ENCODE measurements at regions not wholly inside any gene's neighbourhood (a gene's known extent, or its start where the extent isn't known, plus 50 kb on each side); places are given as distances from the start of the nearest gene placed in this dataset.

- no peak for TF ChIP-seq CTCF (IDR thresholded peaks at IDR 0.05; ENCODE audit: insufficient read depth, low read depth, low read length, missing control alignments)
- DNase-seq (ENCODE audit: low read depth), result no peak
- H3K4me3 ChIP-seq (ENCODE audit: low read depth, low read length), result no peak overlapping the region
Observed at GRCh38 chr10:64503429-64503828, 982.2 kb downstream of the REEP3 start.

DNA sequence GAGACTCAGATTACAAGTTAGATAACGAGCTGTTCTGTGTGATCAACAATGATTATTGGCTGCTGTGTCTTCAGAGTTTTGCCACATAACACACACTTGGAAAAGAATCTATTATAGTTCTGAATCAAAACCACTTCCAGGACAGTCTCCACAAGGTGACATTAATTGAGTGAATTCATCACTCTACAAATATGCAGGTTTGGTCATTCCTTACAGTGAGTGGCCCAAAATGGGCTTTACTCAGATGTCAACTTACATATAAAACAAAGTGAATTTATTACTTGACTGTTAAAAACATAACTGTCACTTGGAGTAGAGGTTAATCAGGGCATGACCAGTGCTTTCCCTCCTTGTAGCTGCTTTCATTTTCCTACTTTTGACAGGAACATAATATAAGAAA, 984.3 kb downstream of the REEP3 start:
- DNase-seq (ENCODE audit: low read depth), result no peak
- TF ChIP-seq CTCF (IDR thresholded peaks at IDR 0.05; ENCODE audit: insufficient read depth, low read depth, low read length, missing control alignments), result no peak
- no peak overlapping the region for H3K4me3 ChIP-seq (ENCODE audit: low read depth, low read length)

- no peak for DNase-seq (ENCODE audit: low read depth)
- TF ChIP-seq CTCF (IDR thresholded peaks at IDR 0.05; ENCODE audit: insufficient read depth, low read depth, low read length, missing control alignments), result no peak
- no peak overlapping the region for H3K4me3 ChIP-seq (ENCODE audit: low read depth, low read length)
Observed at GRCh38 chr10:64506963-64507362, 985.8 kb downstream of the REEP3 start.

GRCh38 chr10:64507651-64508028, 986.4 kb downstream of the REEP3 start:
- DNase-seq (ENCODE audit: low read depth), result no peak
- no peak overlapping the region for H3K4me3 ChIP-seq (ENCODE audit: low read depth, low read length)
- no peak for TF ChIP-seq CTCF (IDR thresholded peaks at IDR 0.05; ENCODE audit: insufficient read depth, low read depth, low read length, missing control alignments)

- H3K4me3 ChIP-seq (ENCODE audit: low read depth, low read length), result no peak overlapping the region
- no peak for TF ChIP-seq CTCF (IDR thresholded peaks at IDR 0.05; ENCODE audit: insufficient read depth, low read depth, low read length, missing control alignments)
- DNase-seq (ENCODE audit: low read depth), result no peak
Observed at GRCh38 chr10:64508029-64508661, 986.9 kb downstream of the REEP3 start.

DNA sequence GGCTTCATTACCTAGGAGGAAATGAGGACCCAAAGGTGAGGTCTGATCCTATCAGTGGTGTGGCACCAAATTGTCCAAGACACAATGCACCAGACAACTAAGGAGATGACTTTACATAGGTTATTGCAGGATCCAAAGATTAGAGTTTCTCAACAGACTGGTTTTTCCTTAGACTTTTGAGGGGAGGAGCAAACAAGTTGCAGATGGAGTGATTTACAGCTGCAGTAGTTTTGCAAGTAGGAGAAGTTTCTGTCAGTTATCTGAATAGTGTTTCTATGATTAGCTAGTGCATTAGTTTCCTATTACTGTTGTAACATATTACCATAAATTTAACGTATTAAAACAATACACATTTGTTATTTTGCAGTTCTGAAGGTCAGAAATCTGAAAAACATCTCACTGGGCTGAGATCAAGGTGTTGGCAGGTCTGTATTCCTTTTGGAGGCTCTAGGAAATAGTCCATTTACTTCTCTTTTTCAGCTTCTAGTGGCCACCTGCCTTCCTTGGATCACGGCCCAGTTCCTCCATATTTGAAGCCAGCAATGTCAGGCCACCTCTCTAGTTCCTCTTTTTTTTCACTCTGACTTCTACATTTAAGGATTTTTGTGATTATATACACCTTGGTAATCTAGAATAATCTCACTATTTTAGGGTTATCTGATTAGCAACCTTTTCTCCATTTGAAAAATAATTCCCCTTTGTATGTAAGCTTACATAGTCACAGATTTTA, 994.9 kb downstream of the REEP3 start:
- no peak for TF ChIP-seq CTCF (IDR thresholded peaks at IDR 0.05; ENCODE audit: insufficient read depth, low read depth, low read length, missing control alignments)
- no peak for DNase-seq (ENCODE audit: low read depth)

GRCh38 chr10:64518456-64518855, 997.3 kb downstream of the REEP3 start:
- no peak for DNase-seq (ENCODE audit: low read depth)
- TF ChIP-seq CTCF (IDR thresholded peaks at IDR 0.05; ENCODE audit: insufficient read depth, low read depth, low read length, missing control alignments), result no peak
- no peak overlapping the region for H3K4me3 ChIP-seq (ENCODE audit: low read depth, low read length)

More for the DNA sequence above, 994.9 kb downstream of the REEP3 start:
- no peak overlapping the region for H3K4me3 ChIP-seq (ENCODE audit: low read depth, low read length)
